Epithelial cell of esophagus (primary cell): ENCODE measurements at regions not wholly inside any gene's neighbourhood (a gene's known extent, or its start where the extent isn't known, plus 50 kb on each side); places are given as distances from the start of the nearest gene placed in this dataset.

Source experiments
- DNase-seq: peaks from one replicate; pipeline ENCODE4 v3.0.0; 2010; ENCODE audit warnings: low read depth
- H3K4me3 ChIP-seq: 2 replicates; pipeline ENCODE4 v1.5.1; 2011; ENCODE audit warnings: mild to moderate bottlenecking, low read length, control low read depth
- CTCF ChIP-seq: IDR thresholded peaks from 2 replicates; pipeline ENCODE4 v1.5.1; 2011; ENCODE audit warnings: low read depth, mild to moderate bottlenecking, low read length, control low read depth, inconsistent platforms; ENCODE audit not compliant: insufficient read depth; ENCODE audit errors: missing control alignments

GRCh38 chr1:105137543-105138457 lies 1388.1 kb downstream of the AMY1C start:
- H3K4me3 ChIP-seq, result no peak overlapping the region
- peak; percentile 62 for DNase-seq
- peak; percentile 72 for TF ChIP-seq CTCF

- H3K4me3 ChIP-seq, result no peak overlapping the region
- DNase-seq, result peak; percentile 53
- TF ChIP-seq CTCF, result no peak
These were observed 1388.8 kb downstream of the AMY1C start for GRCh38 chr1:105138458-105138893.

GRCh38 chr1:105172788-105173187 lies 1423.1 kb downstream of the AMY1C start:
- DNase-seq, result no peak
- TF ChIP-seq CTCF, result no peak
- no peak overlapping the region for H3K4me3 ChIP-seq

GRCh38 chr1:105180789-105181188 lies 1431.1 kb downstream of the AMY1C start:
- TF ChIP-seq CTCF, result no peak

GRCh38 chr1:105204836-105205371 lies 1455.2 kb downstream of the AMY1C start:
- H3K4me3 ChIP-seq, result no peak overlapping the region
- TF ChIP-seq CTCF, result no peak
- no peak for DNase-seq

More at GRCh38 chr1:105180789-105181188, 1431.1 kb downstream of the AMY1C start:
- no peak overlapping the region for H3K4me3 ChIP-seq
- no peak for DNase-seq

- no peak for TF ChIP-seq CTCF
- no peak overlapping the region for H3K4me3 ChIP-seq
- DNase-seq, result no peak
These were observed 1458.9 kb downstream of the AMY1C start for GRCh38 chr1:105208581-105208980.
